Lung (tissue), 11 donors: ENCODE measurements at regions not wholly inside any gene's neighbourhood (a gene's known extent, or its start where the extent isn't known, plus 50 kb on each side); places are given as distances from the start of the nearest gene placed in this dataset.
"Not testable (repeated sequence)": the region's sequence is repeated elsewhere in the genome, so short reads cannot be mapped to it uniquely, and the experiment has no call there.

ENCODE experiments used
- ATAC-seq: fragments of 200-7000 bp; cut with Tn5 transposase; one replicate; pipeline ENCODE4 v1.9.1; 2020; ENCODE audit warnings: moderate number of reproducible peaks; ENCODE audit not compliant: insufficient read depth, low FRiP score
- DNase-seq, 3 donors: peaks; one replicate each; pipeline ENCODE4 v3.0.0-alpha.2; 2013 to 2017
- H3K27ac ChIP-seq, 2 donors: one replicate each; pipeline ENCODE4 v1.5.1; 2013; ENCODE audit warnings: mild to moderate bottlenecking in 2 of 2, moderate library complexity in 2 of 2, control low read depth in 1 of 2, inconsistent platforms in 1 of 2, low read depth in 1 of 2, low read length in 1 of 2
- H3K27me3 ChIP-seq, 3 donors: one replicate each; pipeline ENCODE4 v1.5.1; 2013; ENCODE audit warnings: low read length in 2 of 3; ENCODE audit not compliant: control insufficient read depth in 3 of 3, insufficient read depth in 3 of 3
- H3K36me3 ChIP-seq, 4 donors: one replicate each; pipeline ENCODE4 v1.5.1; 2013; ENCODE audit warnings: low read length in 4 of 4, mild to moderate bottlenecking in 1 of 4, moderate library complexity in 1 of 4; ENCODE audit not compliant: control insufficient read depth in 4 of 4, insufficient read depth in 4 of 4
- H3K4me1 ChIP-seq, 5 donors: one replicate each; pipeline ENCODE4 v1.5.1; 2013; ENCODE audit warnings: low read length in 5 of 5, mild to moderate bottlenecking in 2 of 5, moderate library complexity in 1 of 5; ENCODE audit not compliant: control insufficient read depth in 5 of 5, insufficient read depth in 5 of 5
- H3K4me3 ChIP-seq: one replicate; pipeline ENCODE4 v1.5.1; 2013; ENCODE audit warnings: mild to moderate bottlenecking, control low read depth, moderate library complexity
- H3K9ac ChIP-seq, 2 donors: one replicate each; pipeline ENCODE4 v1.5.1; 2013; ENCODE audit warnings: low read length in 2 of 2, control low read depth in 1 of 2; ENCODE audit not compliant: insufficient read depth in 1 of 2
- H3K9me3 ChIP-seq, 4 donors: one replicate each; pipeline ENCODE4 v1.5.1; 2013; ENCODE audit warnings: low read length in 3 of 4, mild to moderate bottlenecking in 1 of 4, moderate library complexity in 1 of 4; ENCODE audit not compliant: control insufficient read depth in 4 of 4, insufficient read depth in 3 of 4
- WGBS, 2 donors: extraction: QIAGEN DNeasy Blood & Tissue Kit; methylation state at CpG; one replicate each; pipeline ENCODE4 v1.1.7; 2013; 5-methylcytosine and 5-hydroxymethylcytosine counted together
- TF ChIP-seq, protein P1 (sequence below): IDR thresholded peaks from 2 replicates; pipeline ENCODE4 v1.5.1; 2012; ENCODE audit warnings: mild to moderate bottlenecking; ENCODE audit errors: control extremely low read depth, extremely low read depth
- donor health status: control.
- donor health status: control.
- donor health status: Bipolar disorder and iron deficiency.
- donor health status: healthy.
- donor health status: DM: yes; HTN: yes; CAD: no.

DNA sequence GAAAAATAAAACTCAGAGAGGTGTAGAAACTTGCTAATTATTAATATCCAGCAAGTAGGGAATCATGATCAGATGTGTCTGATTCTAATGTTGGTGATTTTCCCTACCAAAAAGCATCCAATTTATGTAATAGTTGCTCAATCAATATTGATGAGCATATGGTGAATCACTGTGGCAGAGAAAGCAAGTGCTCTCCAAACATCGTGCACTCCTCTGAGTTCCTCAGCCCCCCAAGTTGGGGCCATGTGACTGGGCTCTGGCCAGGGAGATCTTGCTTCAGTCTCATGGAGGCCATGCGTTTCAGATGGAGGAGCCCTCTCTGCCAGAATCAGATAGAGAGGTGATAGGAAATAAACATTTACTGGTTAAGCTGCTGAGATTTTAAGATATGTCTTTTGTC, 133.2 kb upstream of the LY86 start:
- no peak for ATAC-seq
- no peaks in the 10 kb centered on the region for H3K9me3 ChIP-seq
- TF ChIP-seq, protein P1, sequence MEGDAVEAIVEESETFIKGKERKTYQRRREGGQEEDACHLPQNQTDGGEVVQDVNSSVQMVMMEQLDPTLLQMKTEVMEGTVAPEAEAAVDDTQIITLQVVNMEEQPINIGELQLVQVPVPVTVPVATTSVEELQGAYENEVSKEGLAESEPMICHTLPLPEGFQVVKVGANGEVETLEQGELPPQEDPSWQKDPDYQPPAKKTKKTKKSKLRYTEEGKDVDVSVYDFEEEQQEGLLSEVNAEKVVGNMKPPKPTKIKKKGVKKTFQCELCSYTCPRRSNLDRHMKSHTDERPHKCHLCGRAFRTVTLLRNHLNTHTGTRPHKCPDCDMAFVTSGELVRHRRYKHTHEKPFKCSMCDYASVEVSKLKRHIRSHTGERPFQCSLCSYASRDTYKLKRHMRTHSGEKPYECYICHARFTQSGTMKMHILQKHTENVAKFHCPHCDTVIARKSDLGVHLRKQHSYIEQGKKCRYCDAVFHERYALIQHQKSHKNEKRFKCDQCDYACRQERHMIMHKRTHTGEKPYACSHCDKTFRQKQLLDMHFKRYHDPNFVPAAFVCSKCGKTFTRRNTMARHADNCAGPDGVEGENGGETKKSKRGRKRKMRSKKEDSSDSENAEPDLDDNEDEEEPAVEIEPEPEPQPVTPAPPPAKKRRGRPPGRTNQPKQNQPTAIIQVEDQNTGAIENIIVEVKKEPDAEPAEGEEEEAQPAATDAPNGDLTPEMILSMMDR: no peak
- no peak overlapping the region for H3K27ac ChIP-seq
- no peaks in the 10 kb centered on the region for H3K36me3 ChIP-seq
- no peak overlapping the region for H3K9ac ChIP-seq
- no peaks in the 10 kb centered on the region for H3K27me3 ChIP-seq
- H3K4me3 ChIP-seq: no peak overlapping the region
- H3K4me1 ChIP-seq: no peaks in the 10 kb centered on the region
- WGBS, 2 donors: 72 to 76% methylated on average over 2 of the region's 2 CpGs
- DNase-seq: no peak

GRCh38 chr6:6458172-6458571, 130.3 kb upstream of the LY86 start:
- Histone ChIP-seq H3K4me3 (no peak overlapping the region), H3K36me3 (no peaks in the 10 kb centered on the region), H3K4me1 (no peaks in the 10 kb centered on the region), H3K27ac (no peak overlapping the region), H3K9ac (no peak overlapping the region), H3K27me3 (no peaks in the 10 kb centered on the region), H3K9me3 (peaks cover 0 to 2% (median 0%) of the 10 kb centered on the region in 4 donors)
- ATAC-seq (no peak), DNase-seq (no peak)
- 70 to 76% methylated on average over 2 of the region's 2 CpGs for WGBS, 2 donors
- TF ChIP-seq, protein P1: no peak

DNA sequence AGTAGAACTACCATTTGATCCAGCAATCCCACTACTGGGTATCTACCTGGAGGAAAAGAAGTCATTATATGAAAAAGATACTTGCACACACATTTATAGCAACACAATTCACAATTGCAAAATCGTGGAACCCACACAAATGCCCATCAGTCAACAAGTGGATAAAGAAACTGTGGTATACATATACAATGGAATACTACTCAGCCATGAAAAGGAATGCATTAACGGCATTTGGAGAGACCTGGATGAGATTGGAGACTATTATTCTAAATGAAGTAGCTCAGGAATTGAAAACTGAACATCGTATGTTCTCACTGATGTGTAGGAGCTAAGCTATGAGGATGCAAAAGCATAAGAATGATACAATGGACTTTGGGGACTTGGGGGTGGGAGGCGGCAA, 128.6 kb upstream of the LY86 start:
- not testable (repeated sequence) for H3K27ac ChIP-seq, H3K9ac ChIP-seq, H3K9me3 ChIP-seq, ATAC-seq, DNase-seq, H3K4me3 ChIP-seq, H3K36me3 ChIP-seq, H3K27me3 ChIP-seq, H3K4me1 ChIP-seq
- 82 to 85% methylated on average over 4 of the region's 4 CpGs for WGBS, 2 donors

GRCh38 chr6:6460416-6460815, 128.1 kb upstream of the LY86 start:
- no peak overlapping the region for H3K27ac ChIP-seq
- peaks cover 0 to 2% (median 0%) of the 10 kb centered on the region in 4 donors for H3K9me3 ChIP-seq
- no peak for ATAC-seq
- no peaks in the 10 kb centered on the region for H3K4me1 ChIP-seq
- no peaks in the 10 kb centered on the region for H3K36me3 ChIP-seq
- no peak overlapping the region for H3K4me3 ChIP-seq
- DNase-seq: no peak
- H3K9ac ChIP-seq: no peak overlapping the region
- TF ChIP-seq, protein P1: no peak
- 91 to 97% methylated on average over 2 of the region's 2 CpGs for WGBS, 2 donors
- no peaks in the 10 kb centered on the region for H3K27me3 ChIP-seq
